Small intestine (tissue), 7 donors: ENCODE measurements at regions not wholly inside any gene's neighbourhood (a gene's known extent, or its start where the extent isn't known, plus 50 kb on each side); places are given as distances from the start of the nearest gene placed in this dataset.
A peak's percentile ranks its signal among the peaks of the same experiment; 100 is the strongest.
"Not testable (repeated sequence)": the region's sequence is repeated elsewhere in the genome, so short reads cannot be mapped to it uniquely, and the experiment has no call there.

ENCODE experiments used
- DNase-seq, 2 donors: peaks; one replicate each; pipeline versions ENCODE4 v3.0.0 to v3.0.0-alpha.2; 2013
- FAIRE-seq: peaks from 2 replicates; lab custom pipeline; 2012; peaks lifted over from hg19 to GRCh38; lab: Jason Lieb, UNC
- H3K27ac ChIP-seq, 3 donors: one replicate each; pipeline ENCODE4 v1.5.1; 2013; ENCODE audit warnings: low read length in 2 of 3, mild to moderate bottlenecking in 2 of 3, control low read depth in 1 of 3, inconsistent platforms in 1 of 3, low read depth in 1 of 3, moderate library complexity in 1 of 3
- H3K27me3 ChIP-seq, 3 donors: one replicate each; pipeline ENCODE4 v1.6.1; 2013; ENCODE audit warnings: low read length in 3 of 3, inconsistent platforms in 1 of 3; ENCODE audit not compliant: control insufficient read depth in 3 of 3, insufficient read depth in 3 of 3
- H3K36me3 ChIP-seq, 3 donors: one replicate each; pipeline ENCODE4 v1.6.1; 2013; ENCODE audit warnings: low read length in 3 of 3, inconsistent platforms in 1 of 3, low read depth in 1 of 3, mild to moderate bottlenecking in 1 of 3, moderate library complexity in 1 of 3; ENCODE audit not compliant: control insufficient read depth in 3 of 3, insufficient read depth in 2 of 3
- H3K4me1 ChIP-seq, 3 donors: one replicate each; pipeline ENCODE4 v1.6.1; 2013; ENCODE audit warnings: low read length in 2 of 3, inconsistent platforms in 1 of 3, low read depth in 1 of 3, mild to moderate bottlenecking in 1 of 3, moderate library complexity in 1 of 3; ENCODE audit not compliant: control insufficient read depth in 3 of 3, insufficient read depth in 2 of 3
- H3K4me3 ChIP-seq, 3 donors: one replicate each; pipeline ENCODE4 v1.5.1; 2013; ENCODE audit warnings: low read length in 3 of 3, control low read depth in 1 of 3, inconsistent platforms in 1 of 3, low read depth in 1 of 3, mild to moderate bottlenecking in 1 of 3, moderate library complexity in 1 of 3
- H3K9me3 ChIP-seq, 2 donors: one replicate each; pipeline ENCODE4 v1.6.1; 2013; ENCODE audit warnings: low read depth in 1 of 2, low read length in 1 of 2; ENCODE audit not compliant: control insufficient read depth in 2 of 2, insufficient read depth in 1 of 2
- WGBS, 3 donors: extraction: QIAGEN DNeasy Blood & Tissue Kit; methylation state at CpG; one replicate each; pipeline ENCODE4 v1.1.7; 2013; 5-methylcytosine and 5-hydroxymethylcytosine counted together
- donor health status: healthy with polysubstance abuse.
- donor health status: control.
- donor health status: control.
- donor health status: Bipolar disorder and iron deficiency.
- donor health status: healthy.

DNA sequence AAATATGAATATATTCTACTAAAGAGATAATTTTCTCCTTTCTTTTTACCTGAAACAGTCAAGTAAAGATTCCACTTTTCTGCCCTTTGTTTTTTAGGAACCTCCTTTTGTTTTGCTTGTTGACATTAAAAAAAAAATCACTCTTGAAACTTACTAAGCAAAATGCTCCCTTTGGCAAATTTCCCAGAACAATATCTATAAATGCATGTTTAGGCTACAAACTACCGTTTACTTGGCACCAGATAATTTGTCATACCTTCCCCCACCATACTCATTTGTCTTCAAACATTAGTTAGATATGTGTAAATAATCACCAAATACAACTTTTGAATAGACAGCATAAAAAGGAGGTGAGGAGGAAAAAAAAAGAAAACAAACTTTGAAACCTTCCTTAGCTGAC lies 604.7 kb downstream of the RFPL4B start:
- Histone ChIP-seq H3K9me3 (no peaks in the 10 kb centered on the region), H3K27me3 (no peaks in the 10 kb centered on the region), H3K36me3 (no peaks in the 10 kb centered on the region), H3K4me3 (no peak overlapping the region), H3K27ac (no peak overlapping the region), H3K4me1 (no peaks in the 10 kb centered on the region)
- FAIRE-seq, result no peak
- WGBS, 3 donors, result 10 to 39% (median 17%) methylated on average over 1 of the region's 1 CpG
- DNase-seq, result no peak

- FAIRE-seq, H3K27me3 ChIP-seq, H3K4me3 ChIP-seq, DNase-seq, H3K9me3 ChIP-seq, H3K36me3 ChIP-seq, H3K27ac ChIP-seq, H3K4me1 ChIP-seq: not testable (repeated sequence)
- WGBS, 3 donors, result 66 to 94% (median 91%) methylated on average over 3 of the region's 4 CpGs
These were observed 608.6 kb downstream of the RFPL4B start for GRCh38 chr6:112955743-112956142.

DNA sequence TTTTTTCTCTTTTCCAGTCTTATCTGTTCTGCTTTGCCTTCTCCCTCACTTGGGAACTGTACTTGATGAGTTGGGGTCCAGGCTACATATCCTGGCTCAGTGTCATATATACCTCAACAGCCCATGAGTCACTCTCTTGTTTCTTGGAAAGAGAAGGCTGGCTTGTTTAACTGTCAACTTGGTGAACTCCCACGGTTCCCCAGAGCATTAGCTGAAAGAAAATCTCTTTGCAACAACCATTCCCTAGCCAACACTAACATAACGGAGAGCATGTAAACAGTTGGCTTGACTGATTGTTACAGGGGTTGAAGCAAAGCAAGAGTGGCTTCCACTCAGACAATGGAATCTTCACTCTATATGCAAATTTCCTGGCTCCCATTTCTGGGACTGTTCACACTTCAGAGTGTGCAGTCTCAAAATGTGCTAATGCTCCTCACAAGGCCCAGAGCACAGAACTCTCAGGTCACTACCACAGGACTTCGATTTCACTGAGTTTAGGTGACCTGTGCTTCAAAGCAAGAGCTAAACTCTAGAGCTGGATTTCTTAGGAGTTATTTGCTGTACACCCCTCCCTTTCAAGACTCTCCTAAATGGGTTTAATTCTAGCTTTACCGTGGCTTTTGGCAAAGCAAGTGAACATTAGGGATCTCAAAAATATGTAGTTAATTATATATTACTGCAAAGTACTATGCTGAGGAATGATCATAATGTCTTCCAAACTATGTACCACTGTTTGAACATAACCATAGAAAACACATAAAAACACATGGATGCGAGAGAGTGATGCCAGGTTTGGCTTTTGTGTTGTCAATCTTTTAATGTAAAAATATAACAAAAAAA lies 609.8 kb downstream of the RFPL4B start:
- Histone ChIP-seq H3K27me3 (no peaks in the 10 kb centered on the region), H3K27ac (peak overlapping the region in 1 of 3 donors; percentile 19), H3K9me3 (no peaks in the 10 kb centered on the region), H3K4me1 (no peaks in the 10 kb centered on the region), H3K36me3 (no peaks in the 10 kb centered on the region), H3K4me3 (no peak overlapping the region)
- no peak for FAIRE-seq
- DNase-seq, result peak in 1 of 2 donors; percentile 28
- 55 to 65% (median 60%) methylated on average over 5 of the region's 5 CpGs for WGBS, 3 donors

- H3K9me3 ChIP-seq, result no peaks in the 10 kb centered on the region
- WGBS, 3 donors, result 81 to 90% (median 82%) methylated on average over 2 of the region's 2 CpGs
- FAIRE-seq (no peak), DNase-seq (no peak)
- no peak overlapping the region for H3K27ac ChIP-seq
- H3K27me3 ChIP-seq, result no peaks in the 10 kb centered on the region
- no peak overlapping the region for H3K4me3 ChIP-seq
- no peaks in the 10 kb centered on the region for H3K4me1 ChIP-seq
- H3K36me3 ChIP-seq, result no peaks in the 10 kb centered on the region
These were observed 610.4 kb downstream of the RFPL4B start for GRCh38 chr6:112957536-112957916.

- not testable (repeated sequence) for H3K27me3 ChIP-seq, DNase-seq, H3K9me3 ChIP-seq, H3K4me3 ChIP-seq, H3K4me1 ChIP-seq, H3K27ac ChIP-seq, H3K36me3 ChIP-seq, FAIRE-seq
- WGBS, 3 donors, result 90 to 95% (median 92%) methylated on average over 3 of the region's 3 CpGs
These were observed 613.0 kb downstream of the RFPL4B start for GRCh38 chr6:112960130-112960529.

- no peak for FAIRE-seq
These were observed 620.8 kb downstream of the RFPL4B start for GRCh38 chr6:112967974-112968373.

GRCh38 chr6:112971651-112972050 lies 624.5 kb downstream of the RFPL4B start:
- Histone ChIP-seq H3K27ac (no peak overlapping the region), H3K4me1 (no peaks in the 10 kb centered on the region), H3K4me3 (no peak overlapping the region), H3K27me3 (no peaks in the 10 kb centered on the region), H3K9me3 (peaks cover 0 to 21% of the 10 kb centered on the region in 2 donors), H3K36me3 (no peaks in the 10 kb centered on the region)
- FAIRE-seq, result no peak
- no peak for DNase-seq
- WGBS, 3 donors, result 91 to 94% (median 91%) methylated on average over 1 of the region's 1 CpG

More at GRCh38 chr6:112967974-112968373, 620.8 kb downstream of the RFPL4B start:
- Histone ChIP-seq H3K9me3 (peaks cover 0 to 8% of the 10 kb centered on the region in 2 donors), H3K27ac (no peak overlapping the region), H3K4me3 (no peak overlapping the region), H3K36me3 (no peaks in the 10 kb centered on the region), H3K4me1 (no peaks in the 10 kb centered on the region), H3K27me3 (no peaks in the 10 kb centered on the region)
- WGBS, 3 donors, result 86 to 93% (median 89%) methylated on average over 1 of the region's 1 CpG
- no peak for DNase-seq

GRCh38 chr6:112974931-112975330 lies 627.8 kb downstream of the RFPL4B start:
- not testable (repeated sequence) for DNase-seq, FAIRE-seq, H3K36me3 ChIP-seq, H3K4me3 ChIP-seq, H3K4me1 ChIP-seq, H3K27me3 ChIP-seq, H3K27ac ChIP-seq
- peaks cover 0 to 16% of the 10 kb centered on the region in 2 donors for H3K9me3 ChIP-seq
- WGBS, 3 donors, result 84 to 90% (median 85%) methylated on average over 4 of the region's 4 CpGs
